ENCODE measurements at regions not wholly inside any gene's neighbourhood (a gene's known extent, or its start where the extent isn't known, plus 50 kb on each side); places are given as distances from the start of the nearest gene placed in this dataset.
"Not testable (repeated sequence)": the region's sequence is repeated elsewhere in the genome, so short reads cannot be mapped to it uniquely, and the experiment has no call there.

- DNase-seq (ENCODE audit: low spot score) = no peak
- Mint-ChIP-seq H3K36me3 (ENCODE audit: low read depth) (no peaks in the 10 kb centered on the region), H3K27me3 (ENCODE audit: insufficient read depth) (peaks cover 11% of the 10 kb centered on the region), H3K9me3 (no peaks in the 10 kb centered on the region), H3K4me3 (no peak overlapping the region), H3K27ac (no peak overlapping the region), H3K4me1 (ENCODE audit: low read depth) (peaks cover 4% of the 10 kb centered on the region)
- intact Hi-C loops (cut with micrococcal nuclease) = no loop called here
Observed at GRCh38 chr12:75698052-75698451, 186.6 kb upstream of the KRR1 start.

GRCh38 chr12:75695926-75696325 lies 184.5 kb upstream of the KRR1 start:
- Mint-ChIP-seq H3K4me3 (no peak overlapping the region), H3K4me1 (ENCODE audit: low read depth) (peaks cover 4% of the 10 kb centered on the region), H3K36me3 (ENCODE audit: low read depth) (no peaks in the 10 kb centered on the region), H3K27ac (no peak overlapping the region), H3K9me3 (no peaks in the 10 kb centered on the region), H3K27me3 (ENCODE audit: insufficient read depth) (peaks cover 11% of the 10 kb centered on the region)
- intact Hi-C loops (cut with micrococcal nuclease) = no loop called here
- no peak for DNase-seq (ENCODE audit: low spot score)

GRCh38 chr12:75694534-75695268 lies 183.3 kb upstream of the KRR1 start:
- no peaks in the 10 kb centered on the region for H3K36me3 Mint-ChIP-seq (ENCODE audit: low read depth)
- H3K4me1 Mint-ChIP-seq (ENCODE audit: low read depth) = peaks cover 4% of the 10 kb centered on the region
- intact Hi-C loops (cut with micrococcal nuclease) = no loop called here
- no peak overlapping the region for H3K4me3 Mint-ChIP-seq
- H3K9me3 Mint-ChIP-seq = no peaks in the 10 kb centered on the region
- no peak overlapping the region for H3K27ac Mint-ChIP-seq
- no peak for DNase-seq (ENCODE audit: low spot score)
- H3K27me3 Mint-ChIP-seq (ENCODE audit: insufficient read depth) = peaks cover 8% of the 10 kb centered on the region

- Mint-ChIP-seq H3K9me3 (no peaks in the 10 kb centered on the region), H3K36me3 (ENCODE audit: low read depth) (no peaks in the 10 kb centered on the region), H3K27me3 (ENCODE audit: insufficient read depth) (peaks cover 10% of the 10 kb centered on the region), H3K27ac (no peak overlapping the region), H3K4me3 (no peak overlapping the region), H3K4me1 (ENCODE audit: low read depth) (peaks cover 4% of the 10 kb centered on the region)
- intact Hi-C loops (cut with micrococcal nuclease) = no loop called here
- no peak for DNase-seq (ENCODE audit: low spot score)
Observed at GRCh38 chr12:75692876-75693275, 181.5 kb upstream of the KRR1 start.

GRCh38 chr12:75690296-75690955 lies 179.0 kb upstream of the KRR1 start:
- DNase-seq (ENCODE audit: low spot score) = no peak

DNA sequence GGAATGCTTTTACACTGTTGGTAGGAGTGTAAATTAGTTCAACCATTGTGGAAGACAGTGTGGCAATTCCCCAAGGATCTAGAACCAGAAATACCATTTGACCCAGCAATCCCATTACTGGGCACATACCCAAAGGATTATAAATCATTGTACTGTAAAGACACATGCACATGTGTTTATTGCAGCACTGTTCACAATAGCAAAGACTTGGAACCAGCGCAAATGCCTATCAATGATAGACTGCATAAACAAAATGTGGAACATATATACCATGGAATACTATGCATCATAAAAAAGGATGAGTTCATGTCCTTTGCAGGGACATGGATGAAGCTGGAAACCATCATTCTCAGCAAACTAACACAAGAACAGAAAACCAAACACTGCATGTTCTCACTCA lies 174.8 kb upstream of the KRR1 start:
- not testable (repeated sequence) for H3K4me3 Mint-ChIP-seq

More at GRCh38 chr12:75690296-75690955, 179.0 kb upstream of the KRR1 start:
- intact Hi-C loops (cut with micrococcal nuclease) = no loop called here
- Mint-ChIP-seq H3K4me3 (no peak overlapping the region), H3K9me3 (no peaks in the 10 kb centered on the region), H3K4me1 (ENCODE audit: low read depth) (peaks cover 4% of the 10 kb centered on the region), H3K27me3 (ENCODE audit: insufficient read depth) (peaks cover 13% of the 10 kb centered on the region), H3K27ac (no peak overlapping the region), H3K36me3 (ENCODE audit: low read depth) (peaks cover 3% of the 10 kb centered on the region)

DNA sequence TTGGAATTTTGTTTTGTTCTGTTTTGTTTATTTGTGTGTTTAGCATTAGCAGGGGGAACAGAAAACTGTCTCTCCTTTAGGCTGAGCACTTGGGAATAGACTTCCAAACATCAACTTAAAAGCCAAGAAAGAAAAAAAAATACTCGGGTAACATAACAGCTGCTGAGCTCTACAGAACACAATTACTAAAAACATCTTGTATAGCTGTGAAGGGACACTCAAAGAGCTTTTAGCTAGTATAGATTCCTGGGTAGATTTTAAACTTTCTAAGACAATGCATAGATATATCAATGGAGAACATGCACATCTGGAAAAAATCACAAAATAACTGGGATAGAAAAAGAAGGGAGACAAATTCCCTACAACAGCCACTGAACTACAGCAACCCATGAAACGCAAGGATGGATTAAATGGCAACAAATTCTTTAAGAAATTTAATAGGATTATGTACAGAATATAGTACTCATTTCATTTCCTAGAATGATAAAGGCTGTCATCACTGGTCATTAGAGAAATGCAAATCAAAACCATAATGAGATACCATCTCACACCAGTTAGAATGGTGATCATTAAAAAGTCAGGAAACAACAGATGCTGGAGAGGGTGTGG lies 174.3 kb upstream of the KRR1 start:
- H3K4me3 Mint-ChIP-seq = no peak overlapping the region
- no peaks in the 10 kb centered on the region for H3K9me3 Mint-ChIP-seq
- H3K4me1 Mint-ChIP-seq (ENCODE audit: low read depth) = peaks cover 5% of the 10 kb centered on the region
- DNase-seq (ENCODE audit: low spot score) = no peak
- intact Hi-C loops (cut with micrococcal nuclease) = no loop called here
- no peak overlapping the region for H3K27ac Mint-ChIP-seq
- H3K27me3 Mint-ChIP-seq (ENCODE audit: insufficient read depth) = peaks cover 10% of the 10 kb centered on the region
- H3K36me3 Mint-ChIP-seq (ENCODE audit: low read depth) = peaks cover 3% of the 10 kb centered on the region

More for the DNA sequence above, 174.8 kb upstream of the KRR1 start:
- intact Hi-C loops (cut with micrococcal nuclease); H3K36me3 Mint-ChIP-seq (ENCODE audit: low read depth); H3K4me1 Mint-ChIP-seq (ENCODE audit: low read depth); DNase-seq (ENCODE audit: low spot score); H3K9me3 Mint-ChIP-seq; H3K27ac Mint-ChIP-seq: not testable (repeated sequence)
- H3K27me3 Mint-ChIP-seq (ENCODE audit: insufficient read depth) = peaks cover 10% of the 10 kb centered on the region

DNA sequence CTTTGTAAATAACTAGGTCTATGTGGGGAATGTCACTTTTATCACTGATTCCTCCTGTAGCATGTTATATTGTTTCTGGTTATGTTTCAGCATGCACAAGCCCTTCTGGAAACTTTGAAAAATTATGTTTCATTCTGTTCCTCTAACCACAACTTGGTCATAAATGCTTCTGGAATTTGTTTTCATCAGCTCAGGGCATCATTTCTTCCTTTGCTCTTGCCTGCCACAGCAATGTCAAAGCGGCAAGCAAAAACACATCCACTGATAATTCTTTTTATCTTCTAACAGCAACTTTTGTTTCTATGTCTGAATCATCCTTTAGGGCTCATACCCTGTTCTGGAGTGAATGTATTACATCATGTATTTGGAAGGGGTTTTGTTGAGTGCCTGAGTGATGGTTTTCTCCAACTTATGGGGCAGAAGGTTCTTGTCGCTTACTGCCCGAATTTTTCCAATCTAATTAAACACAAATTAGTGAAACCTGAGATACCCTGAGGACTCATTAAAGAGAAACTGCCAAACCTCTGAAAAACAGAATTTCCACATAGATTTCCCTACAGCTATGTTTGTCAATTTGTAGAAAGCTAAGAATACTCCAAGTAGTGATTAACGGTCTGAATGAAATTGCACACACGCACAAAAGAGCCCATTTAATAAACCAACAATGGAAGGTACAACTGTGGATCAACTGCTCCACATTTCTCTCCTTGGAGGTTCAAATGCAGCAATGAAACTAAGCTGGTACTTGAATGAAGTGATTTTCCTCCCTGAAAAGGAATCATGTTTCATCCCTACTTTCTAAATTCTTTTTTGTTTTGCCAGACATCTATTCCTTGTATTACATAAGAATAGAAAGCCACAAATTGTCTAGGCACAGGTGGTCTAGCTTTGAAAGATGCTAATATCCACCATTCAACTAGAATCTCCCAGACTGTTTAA lies 173.5 kb upstream of the KRR1 start:
- peaks cover 10% of the 10 kb centered on the region for H3K27me3 Mint-ChIP-seq (ENCODE audit: insufficient read depth)
- peaks cover 5% of the 10 kb centered on the region for H3K4me1 Mint-ChIP-seq (ENCODE audit: low read depth)
- intact Hi-C loops (cut with micrococcal nuclease) = no loop called here
- DNase-seq (ENCODE audit: low spot score) = no peak
- peaks cover 2% of the 10 kb centered on the region for H3K9me3 Mint-ChIP-seq
- no peak overlapping the region for H3K27ac Mint-ChIP-seq
- peaks cover 3% of the 10 kb centered on the region for H3K36me3 Mint-ChIP-seq (ENCODE audit: low read depth)
- no peak overlapping the region for H3K4me3 Mint-ChIP-seq

DNA sequence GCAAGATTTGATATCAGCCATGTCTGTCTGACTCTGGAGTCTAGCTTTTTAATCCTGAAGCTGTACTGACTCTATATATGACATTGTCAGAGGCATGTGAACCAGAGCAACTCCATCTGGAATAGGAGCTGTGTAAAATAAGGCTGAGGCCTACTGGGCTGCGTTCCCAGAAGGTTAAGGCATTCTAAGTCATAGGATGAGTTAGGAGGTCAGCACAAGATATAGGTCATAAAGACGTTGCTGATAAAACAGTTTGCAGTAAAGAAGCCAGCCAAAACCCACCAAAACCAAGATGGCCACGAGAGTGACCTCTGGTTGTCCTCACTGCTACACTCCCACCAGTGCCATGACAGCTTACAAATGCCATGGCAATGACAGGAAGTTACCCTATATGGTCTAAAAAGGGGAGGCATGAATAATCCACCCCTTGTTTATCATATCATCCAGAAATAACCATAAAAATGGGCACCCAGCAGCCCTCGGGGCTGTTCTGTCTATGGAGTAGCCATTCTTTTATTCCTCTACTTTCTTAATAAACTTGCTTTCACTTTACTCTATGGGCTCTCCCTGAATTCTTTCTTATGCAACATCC lies 172.7 kb upstream of the KRR1 start:
- H3K9me3 Mint-ChIP-seq; intact Hi-C loops (cut with micrococcal nuclease); H3K36me3 Mint-ChIP-seq (ENCODE audit: low read depth); H3K27ac Mint-ChIP-seq; H3K27me3 Mint-ChIP-seq (ENCODE audit: insufficient read depth); DNase-seq (ENCODE audit: low spot score); H3K4me3 Mint-ChIP-seq; H3K4me1 Mint-ChIP-seq (ENCODE audit: low read depth): not testable (repeated sequence)

- peaks cover 8% of the 10 kb centered on the region for H3K27me3 Mint-ChIP-seq (ENCODE audit: insufficient read depth)
- H3K4me3 Mint-ChIP-seq = no peak overlapping the region
- H3K4me1 Mint-ChIP-seq (ENCODE audit: low read depth) = peaks cover 5% of the 10 kb centered on the region
- DNase-seq (ENCODE audit: low spot score) = no peak
- H3K36me3 Mint-ChIP-seq (ENCODE audit: low read depth) = peaks cover 3% of the 10 kb centered on the region
- intact Hi-C loops (cut with micrococcal nuclease) = no loop called here
- H3K9me3 Mint-ChIP-seq = peaks cover 3% of the 10 kb centered on the region
- no peak overlapping the region for H3K27ac Mint-ChIP-seq
Observed at GRCh38 chr12:75683220-75683619, 171.8 kb upstream of the KRR1 start.

- H3K4me1 Mint-ChIP-seq (ENCODE audit: low read depth) = no peaks in the 10 kb centered on the region
- no peak overlapping the region for H3K27ac Mint-ChIP-seq
- H3K36me3 Mint-ChIP-seq (ENCODE audit: low read depth) = no peaks in the 10 kb centered on the region
- H3K9me3 Mint-ChIP-seq = peaks cover 3% of the 10 kb centered on the region
- H3K27me3 Mint-ChIP-seq (ENCODE audit: insufficient read depth) = peaks cover 4% of the 10 kb centered on the region
- intact Hi-C loops (cut with micrococcal nuclease) = no loop called here
- no peak for DNase-seq (ENCODE audit: low spot score)
- H3K4me3 Mint-ChIP-seq = no peak overlapping the region
Observed at GRCh38 chr12:75677522-75677921, 166.1 kb upstream of the KRR1 start.

DNA sequence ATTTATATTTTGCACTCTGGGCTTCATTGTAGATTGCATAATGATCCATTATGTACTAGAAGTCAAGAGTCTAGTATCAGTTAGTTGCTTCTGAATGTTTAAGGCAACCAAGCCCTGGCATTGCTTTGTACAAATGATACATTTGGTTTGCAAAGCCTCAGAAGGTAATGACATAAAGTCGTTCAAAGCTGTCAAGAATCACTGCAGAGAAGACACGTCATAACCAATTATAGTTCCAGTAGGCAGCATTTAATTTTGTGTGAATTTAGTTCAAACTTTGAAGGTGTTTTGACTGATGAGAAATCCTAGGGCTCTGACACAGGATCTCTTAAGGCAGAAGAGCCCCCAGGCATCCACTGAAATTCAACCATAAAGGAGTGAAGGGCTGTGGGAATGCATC lies 163.0 kb upstream of the KRR1 start:
- intact Hi-C loops (cut with micrococcal nuclease) = loop anchor here (5.0 kb wide), 1 partner anchor 38 kb away; no protein-coding TSS in a partner anchor
- no peaks in the 10 kb centered on the region for H3K9me3 Mint-ChIP-seq
- H3K4me3 Mint-ChIP-seq = no peak overlapping the region

More for the DNA sequence above, 163.0 kb upstream of the KRR1 start:
- no peak overlapping the region for H3K27ac Mint-ChIP-seq
- H3K4me1 Mint-ChIP-seq (ENCODE audit: low read depth) = no peaks in the 10 kb centered on the region
- DNase-seq (ENCODE audit: low spot score) = no peak
- H3K27me3 Mint-ChIP-seq (ENCODE audit: insufficient read depth) = peaks cover 3% of the 10 kb centered on the region
- H3K36me3 Mint-ChIP-seq (ENCODE audit: low read depth) = no peaks in the 10 kb centered on the region

Data from activated T-helper 1 cell treated with anti-CD3 and anti-CD28 coated beads, Interleukin-12 subunit alpha, Interleukin-12 subunit beta, Interleukin-2, Interleukin-4 antibody, amounts not matched to agents 30 ng/mL and 10 ng/mL and 1 ng/mL, durations not matched to agents 14 hours and 24 hours and 36 hours (primary cell).